ENCODE measurements at regions not wholly inside any gene's neighbourhood (a gene's known extent, or its start where the extent isn't known, plus 50 kb on each side); places are given as distances from the start of the nearest gene placed in this dataset.

DNA sequence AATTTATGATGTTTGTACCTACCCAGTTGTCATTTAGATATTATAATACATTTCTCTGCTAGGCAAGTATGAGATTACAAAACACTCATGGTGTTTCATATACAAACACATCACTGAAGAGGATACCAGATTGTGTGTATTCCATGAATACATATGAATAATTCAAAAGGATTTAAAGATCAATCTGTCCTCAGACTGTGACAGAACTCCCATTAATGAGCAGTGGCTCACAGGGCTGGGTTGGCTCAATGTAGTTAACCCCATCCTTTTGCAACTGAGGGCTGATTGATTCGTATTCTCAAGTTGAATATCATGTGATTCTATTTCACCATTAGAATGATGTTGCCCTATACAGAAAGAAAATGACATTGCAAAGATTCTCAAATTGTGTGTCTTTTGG is 79.6 kb upstream of the SPANXN2 start:
- DNase-seq (ENCODE audit: low spot score): no peak

DNA sequence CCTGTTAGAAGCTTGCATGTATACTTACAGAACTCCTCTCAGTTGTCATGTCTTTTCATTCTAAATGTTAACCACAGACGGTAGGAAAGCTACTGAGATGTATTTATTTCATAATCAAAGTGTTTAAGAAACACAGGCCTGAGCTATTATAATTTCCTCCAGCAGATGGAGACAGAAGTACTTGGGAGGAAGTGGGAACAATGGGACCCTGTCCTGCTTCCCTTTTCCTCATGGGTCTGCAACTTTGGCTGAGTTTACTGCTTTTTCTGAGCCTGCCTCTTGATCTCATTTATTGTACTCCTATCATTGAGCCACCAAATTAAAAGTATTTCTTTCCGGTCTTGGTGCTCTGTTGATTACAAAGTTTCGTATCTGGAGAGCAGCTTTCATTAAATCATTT is 67.7 kb upstream of the SPANXN2 start:
- peak; percentile 0 for DNase-seq (ENCODE audit: low spot score)

DNA sequence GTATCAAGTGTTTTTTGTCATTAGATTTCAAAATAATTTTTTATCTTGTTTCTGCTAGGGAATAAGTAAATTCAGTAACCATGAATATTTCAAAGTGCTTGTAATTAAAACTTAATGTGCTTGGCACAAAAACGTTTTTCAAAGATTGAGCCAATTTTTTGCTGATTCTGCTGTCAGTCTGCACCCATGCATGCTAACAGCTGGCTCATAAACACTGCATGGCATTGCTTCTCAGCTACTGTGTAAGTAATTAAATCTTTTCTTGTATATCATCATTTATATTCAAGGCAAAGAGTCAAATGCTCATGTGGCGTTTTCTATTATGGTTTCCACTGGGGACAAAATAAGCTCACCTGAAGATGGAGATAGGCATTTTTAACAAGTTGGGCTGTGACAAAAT is 66.8 kb upstream of the SPANXN2 start:
- DNase-seq (ENCODE audit: low spot score): no peak

DNA sequence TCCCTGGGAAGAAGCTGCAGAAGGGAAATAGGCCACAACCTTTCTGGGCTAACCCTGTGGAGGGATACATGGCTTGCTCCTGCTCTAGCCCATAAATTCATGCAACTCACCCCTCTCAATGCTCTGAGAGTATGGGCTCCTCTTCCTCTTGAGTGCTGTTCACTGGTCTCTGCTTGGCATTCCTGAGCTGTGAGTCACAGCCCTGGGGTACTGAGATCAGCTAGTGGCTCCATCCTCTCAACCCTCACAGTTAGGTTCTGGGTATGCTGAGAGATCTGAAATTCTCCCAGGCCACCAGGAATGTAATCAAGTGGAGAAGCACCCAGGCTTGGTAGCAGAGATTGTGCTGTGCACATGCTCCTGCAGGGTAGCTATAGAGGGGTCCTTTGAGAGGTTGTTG is 60.6 kb upstream of the SPANXN2 start:
- no peak for DNase-seq (ENCODE audit: low spot score)
